Transverse colon (tissue), 4 donors: ENCODE measurements at regions not wholly inside any gene's neighbourhood (a gene's known extent, or its start where the extent isn't known, plus 50 kb on each side); places are given as distances from the start of the nearest gene placed in this dataset.

ENCODE experiments used
- EP300 ChIP-seq: sonication (generic); formaldehyde crosslinking; IDR thresholded peaks from one replicate; pipeline ENCODE4 v1.6.1; 2017; ENCODE audit warnings: antibody characterized with exemption, low read depth
- POLR2A ChIP-seq: fragments of 450-650 bp; IDR thresholded peaks from one replicate; pipeline ENCODE4 v1.6.1; 2016; ENCODE audit warnings: antibody characterized with exemption, mild to moderate bottlenecking, moderate library complexity
- POLR2AphosphoS5 ChIP-seq, 3 donors: sonication (generic); formaldehyde crosslinking; IDR thresholded peaks; one replicate each; pipeline ENCODE4 v1.6.1; 2016; ENCODE audit warnings: antibody characterized with exemption in 3 of 3
- TF ChIP-seq, protein P1 (sequence below), 5 experiments: fragments of 200-600 bp in 3 of 5; fragments of 450-650 bp in 2 of 5; sonication (generic) in 3 of 5; IDR thresholded peaks; 1 replicate in 2 of 5; 2 replicates in 3 of 5; pipeline ENCODE4 v1.5.1; 2016 to 2017; ENCODE audit warnings: antibody characterized with exemption in 5 of 5, inconsistent platforms in 3 of 5, mild to moderate bottlenecking in 2 of 5, moderate library complexity in 1 of 5

GRCh38 chr6:22357724-22358189 lies 60.9 kb upstream of the PRL start:
- TF ChIP-seq, protein P1, sequence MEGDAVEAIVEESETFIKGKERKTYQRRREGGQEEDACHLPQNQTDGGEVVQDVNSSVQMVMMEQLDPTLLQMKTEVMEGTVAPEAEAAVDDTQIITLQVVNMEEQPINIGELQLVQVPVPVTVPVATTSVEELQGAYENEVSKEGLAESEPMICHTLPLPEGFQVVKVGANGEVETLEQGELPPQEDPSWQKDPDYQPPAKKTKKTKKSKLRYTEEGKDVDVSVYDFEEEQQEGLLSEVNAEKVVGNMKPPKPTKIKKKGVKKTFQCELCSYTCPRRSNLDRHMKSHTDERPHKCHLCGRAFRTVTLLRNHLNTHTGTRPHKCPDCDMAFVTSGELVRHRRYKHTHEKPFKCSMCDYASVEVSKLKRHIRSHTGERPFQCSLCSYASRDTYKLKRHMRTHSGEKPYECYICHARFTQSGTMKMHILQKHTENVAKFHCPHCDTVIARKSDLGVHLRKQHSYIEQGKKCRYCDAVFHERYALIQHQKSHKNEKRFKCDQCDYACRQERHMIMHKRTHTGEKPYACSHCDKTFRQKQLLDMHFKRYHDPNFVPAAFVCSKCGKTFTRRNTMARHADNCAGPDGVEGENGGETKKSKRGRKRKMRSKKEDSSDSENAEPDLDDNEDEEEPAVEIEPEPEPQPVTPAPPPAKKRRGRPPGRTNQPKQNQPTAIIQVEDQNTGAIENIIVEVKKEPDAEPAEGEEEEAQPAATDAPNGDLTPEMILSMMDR (IDR thresholded peaks at IDR 0.05), result no peak
- TF ChIP-seq EP300 (no peak), POLR2A (no peak), POLR2AphosphoS5 (IDR thresholded peaks at IDR 0.05) (no peak)
